Activated CD4-positive, alpha-beta T cell treated with anti-CD3 and anti-CD28 coated beads for 48 hours (primary cell): ENCODE measurements at regions not wholly inside any gene's neighbourhood (a gene's known extent, or its start where the extent isn't known, plus 50 kb on each side); places are given as distances from the start of the nearest gene placed in this dataset.

Experiments used
- DNase-seq: peaks from one replicate; pipeline ENCODE4 v3.0.0-alpha.2; 2020

DNA sequence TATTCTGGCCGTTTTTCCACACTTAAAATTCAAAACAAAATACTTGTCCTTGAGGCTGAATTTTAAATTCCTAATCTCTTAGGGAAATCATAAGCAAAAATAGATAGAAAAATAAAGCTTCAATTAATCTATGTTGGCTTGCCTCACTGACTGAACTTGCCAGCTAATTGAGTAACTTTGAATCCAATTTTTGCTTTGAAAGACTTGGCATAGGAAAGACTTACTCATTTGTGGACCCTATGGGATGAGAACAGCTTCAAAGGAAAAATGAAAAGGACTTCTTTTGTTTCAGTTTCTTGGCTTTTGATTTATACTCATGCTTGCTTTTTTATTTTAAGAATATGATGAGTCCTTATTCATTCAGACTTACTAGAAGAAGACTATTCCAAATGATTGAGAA lies 370.7 kb upstream of the RARB start:
- DNase-seq, result no peak

DNA sequence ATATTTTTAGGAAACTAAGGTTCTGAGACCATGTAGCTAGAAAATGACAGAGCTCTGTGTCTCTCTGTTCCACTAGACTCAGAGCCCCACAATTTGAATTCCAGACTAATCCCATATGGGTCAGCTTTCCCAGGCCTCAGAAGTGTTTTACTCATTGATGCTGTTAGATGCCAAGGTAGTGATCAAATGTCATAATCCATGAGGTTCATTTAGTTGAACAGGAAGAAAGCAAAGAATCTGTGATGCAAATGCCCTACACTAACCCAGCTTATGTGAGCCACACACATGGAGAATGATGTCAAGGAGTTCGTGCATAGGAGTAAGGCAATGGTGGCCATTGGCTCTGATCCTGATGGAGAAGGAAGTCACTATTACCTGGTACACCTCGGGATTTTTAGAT lies 363.4 kb upstream of the RARB start:
- DNase-seq, result no peak

DNA sequence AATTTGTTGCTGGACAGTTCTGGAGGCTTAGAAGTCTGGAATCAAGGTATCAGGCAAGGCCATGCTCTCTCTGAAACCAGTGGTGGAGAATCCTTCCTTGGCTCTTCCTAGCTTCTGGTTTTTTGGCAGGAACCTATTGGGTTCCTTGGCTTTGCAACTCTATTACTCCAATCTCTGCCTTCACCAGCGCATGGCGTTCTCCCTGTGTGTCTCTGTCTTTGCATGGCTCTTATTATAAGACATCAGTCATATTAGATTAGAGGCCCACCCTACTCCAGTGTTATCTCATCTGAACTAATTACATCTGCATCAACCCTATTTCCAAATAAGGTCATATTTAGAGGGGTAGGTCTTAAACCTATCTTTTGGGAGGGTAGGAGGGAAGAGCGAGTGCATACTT lies 358.1 kb upstream of the RARB start:
- no peak for DNase-seq

DNA sequence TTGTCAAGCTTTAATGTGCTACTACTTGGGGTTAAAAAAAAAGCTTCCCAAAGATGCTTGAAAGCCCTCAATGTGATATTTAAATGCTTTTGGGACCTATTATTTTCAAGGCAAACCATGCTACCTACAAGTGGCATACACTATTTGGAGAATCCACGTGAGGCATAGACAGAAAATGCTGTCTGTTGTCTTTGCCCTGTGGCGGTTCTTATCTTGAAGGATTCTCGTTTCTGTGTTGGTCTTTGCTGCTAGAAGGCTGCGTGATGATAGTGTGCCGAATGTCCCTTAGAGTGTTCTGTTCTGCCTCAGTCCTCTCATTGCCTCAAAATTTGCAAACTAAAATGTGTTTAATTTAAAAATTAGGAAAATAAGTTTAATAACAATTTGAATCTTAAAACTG lies 356.2 kb upstream of the RARB start:
- DNase-seq, result no peak

DNA sequence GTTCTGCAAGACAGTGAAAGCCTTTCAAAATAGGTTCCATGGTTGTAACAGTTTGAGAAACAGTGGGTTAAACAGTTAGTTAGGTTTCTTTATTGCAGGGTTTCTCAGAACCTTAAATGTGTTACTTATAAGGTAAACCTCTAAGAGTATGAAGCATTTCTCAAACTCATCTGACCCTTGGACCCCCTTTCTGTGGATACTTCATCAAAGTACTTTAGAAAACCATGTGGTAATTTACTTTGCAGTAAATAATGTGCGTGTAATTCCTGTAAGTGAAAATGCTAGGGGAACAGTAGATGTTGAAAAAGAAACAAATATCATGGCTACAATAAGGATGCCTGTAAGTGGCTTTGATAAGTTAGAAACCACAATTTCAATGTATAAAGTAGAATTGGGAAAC lies 354.6 kb upstream of the RARB start:
- DNase-seq, result no peak

DNA sequence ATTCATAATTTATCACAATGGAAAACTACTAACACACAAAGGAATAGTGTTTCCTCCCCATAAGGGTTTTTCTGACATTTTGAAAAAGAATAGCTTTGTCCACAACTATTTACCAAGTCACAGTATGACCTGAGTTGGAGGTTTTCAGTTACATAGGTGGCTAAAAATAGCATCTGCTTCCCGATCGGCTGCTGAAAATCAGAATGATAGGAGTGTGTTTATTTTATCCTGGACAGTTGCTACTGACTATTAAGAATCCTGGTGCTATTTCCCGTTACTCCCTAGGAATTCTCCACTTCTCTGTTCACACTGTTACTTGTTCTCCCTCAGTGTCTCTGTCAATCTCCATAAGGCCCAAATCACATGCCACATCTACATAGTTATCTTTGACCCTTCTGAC lies 353.9 kb upstream of the RARB start:
- DNase-seq, result no peak

DNA sequence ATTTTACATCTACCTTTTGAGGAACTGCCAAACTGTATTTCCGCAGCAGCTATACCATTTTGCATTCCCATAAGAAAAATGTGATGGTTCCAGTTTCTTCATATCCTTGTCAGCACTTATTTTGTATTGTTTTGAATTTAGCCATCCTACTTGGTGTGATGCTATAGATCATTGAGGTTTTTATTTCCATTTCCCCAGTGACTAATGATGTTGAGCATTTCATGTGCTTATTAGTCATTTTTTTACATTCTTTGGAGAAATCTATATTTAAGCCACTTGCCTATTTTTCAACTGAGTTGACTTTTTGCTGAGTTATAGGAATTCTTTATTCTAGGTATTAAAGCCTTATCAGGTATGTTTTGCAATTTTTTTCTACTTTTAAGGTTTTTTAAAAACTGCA lies 347.6 kb upstream of the RARB start:
- DNase-seq, result no peak

DNA sequence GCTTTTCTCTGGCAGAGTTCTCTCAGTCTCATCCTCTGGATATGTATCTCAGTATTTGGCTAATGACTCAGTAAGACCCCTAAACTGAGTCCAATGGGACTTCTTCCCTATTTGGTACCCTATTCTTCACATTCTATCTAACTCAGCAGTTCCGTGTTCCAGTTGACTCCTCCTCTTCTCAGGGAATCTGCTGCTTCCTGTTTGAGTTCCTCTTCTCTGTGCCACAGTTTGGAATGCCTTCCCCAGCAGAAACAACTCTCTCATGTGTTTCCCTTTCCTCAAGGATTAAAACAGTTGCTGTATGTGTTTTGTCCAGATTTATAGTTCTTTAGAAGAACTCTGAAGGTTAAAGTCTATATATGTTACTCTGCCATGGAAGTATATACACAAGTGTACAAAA lies 344.0 kb upstream of the RARB start:
- no peak for DNase-seq

DNA sequence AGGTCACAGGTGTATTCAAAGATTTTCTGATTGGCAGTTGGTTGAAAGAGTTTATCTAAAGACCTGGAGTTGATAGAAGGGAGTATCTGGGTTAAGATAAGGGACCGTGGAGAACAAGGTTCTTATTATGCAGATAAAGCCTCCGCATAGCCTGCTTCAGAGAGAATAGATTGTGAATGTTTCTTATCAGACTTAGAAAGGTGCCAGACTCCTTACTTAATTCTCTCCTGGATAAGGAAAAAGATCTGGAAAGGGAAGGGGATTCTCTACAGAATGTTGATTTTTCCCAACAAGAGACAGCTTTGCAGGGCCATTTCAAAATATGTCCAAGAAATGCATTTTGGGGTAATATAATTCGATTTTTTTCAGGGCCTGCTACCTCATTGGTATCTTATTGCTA lies 341.3 kb upstream of the RARB start:
- DNase-seq, result no peak

DNA sequence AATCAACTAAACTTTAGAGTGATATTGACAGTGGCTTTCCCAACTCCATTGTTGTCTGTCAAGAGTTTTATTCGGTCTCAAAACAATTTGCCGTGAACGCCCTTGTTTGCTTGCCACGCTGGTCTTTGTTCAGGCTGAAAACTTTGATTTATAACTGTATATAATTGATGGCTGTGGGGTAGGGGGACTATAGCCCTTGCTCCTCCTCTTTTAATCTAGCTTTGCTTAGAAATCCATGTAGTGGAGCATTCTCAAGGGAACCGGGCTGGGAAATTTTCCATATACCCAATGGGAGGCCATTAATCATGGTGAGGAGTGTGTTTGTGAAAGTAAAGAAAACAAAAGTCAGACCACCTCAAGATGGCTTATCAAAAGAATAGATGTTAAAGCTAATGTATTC lies 339.8 kb upstream of the RARB start:
- DNase-seq, result no peak

DNA sequence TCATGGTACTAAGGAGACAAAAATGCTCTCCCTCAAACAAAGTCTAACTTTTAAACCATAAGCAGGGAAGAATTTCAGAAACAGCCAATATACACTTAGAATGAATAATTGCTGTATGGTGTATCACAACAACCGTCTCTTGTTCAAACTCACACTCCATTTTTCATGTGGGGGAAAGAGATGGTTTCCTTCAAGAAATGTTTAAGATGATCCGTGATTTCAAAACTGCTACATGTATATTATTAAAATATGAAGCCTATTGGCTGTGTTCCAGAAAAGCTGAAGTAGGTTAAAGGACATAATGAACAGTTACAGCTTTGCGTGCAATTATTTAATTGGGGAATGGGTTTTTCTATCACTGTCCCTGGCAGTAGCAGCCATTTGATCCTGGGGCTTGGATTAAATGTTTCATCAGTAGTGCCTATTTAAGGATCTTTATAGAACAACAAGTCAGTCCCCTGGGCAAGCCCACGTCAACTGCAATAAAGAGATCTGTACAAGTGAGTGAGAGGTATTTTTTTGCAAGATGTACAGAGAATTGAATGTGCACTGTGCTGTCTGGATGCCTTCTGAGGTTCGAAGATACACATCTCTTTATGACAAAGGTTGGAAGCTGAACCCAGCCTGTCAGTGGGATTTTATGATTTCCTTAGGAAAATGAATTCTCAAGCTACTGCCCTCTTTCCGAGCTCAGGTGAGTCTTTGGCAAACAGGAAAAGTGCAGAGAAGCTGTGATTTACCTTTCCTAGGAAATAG lies 337.2 kb upstream of the RARB start:
- no peak for DNase-seq

DNA sequence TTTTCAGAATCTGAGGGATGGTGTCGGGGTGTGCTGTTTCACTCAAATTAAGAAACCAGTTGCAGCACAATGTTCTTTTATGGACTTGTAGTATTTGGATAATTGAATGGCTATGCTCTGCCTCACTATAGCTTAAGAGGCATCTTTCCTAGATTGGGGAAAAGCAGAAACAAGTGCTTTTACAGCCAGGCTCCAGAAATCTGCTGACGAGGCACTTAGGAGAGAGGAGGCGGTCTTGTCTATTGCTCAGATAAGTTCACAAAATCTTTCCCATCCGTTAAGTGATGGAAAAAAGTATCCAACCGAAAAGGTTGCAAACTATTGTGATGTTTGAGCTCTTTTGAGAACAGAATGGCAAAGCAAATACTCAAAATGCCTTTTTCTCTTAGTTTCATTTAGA lies 336.1 kb upstream of the RARB start:
- DNase-seq, result no peak

DNA sequence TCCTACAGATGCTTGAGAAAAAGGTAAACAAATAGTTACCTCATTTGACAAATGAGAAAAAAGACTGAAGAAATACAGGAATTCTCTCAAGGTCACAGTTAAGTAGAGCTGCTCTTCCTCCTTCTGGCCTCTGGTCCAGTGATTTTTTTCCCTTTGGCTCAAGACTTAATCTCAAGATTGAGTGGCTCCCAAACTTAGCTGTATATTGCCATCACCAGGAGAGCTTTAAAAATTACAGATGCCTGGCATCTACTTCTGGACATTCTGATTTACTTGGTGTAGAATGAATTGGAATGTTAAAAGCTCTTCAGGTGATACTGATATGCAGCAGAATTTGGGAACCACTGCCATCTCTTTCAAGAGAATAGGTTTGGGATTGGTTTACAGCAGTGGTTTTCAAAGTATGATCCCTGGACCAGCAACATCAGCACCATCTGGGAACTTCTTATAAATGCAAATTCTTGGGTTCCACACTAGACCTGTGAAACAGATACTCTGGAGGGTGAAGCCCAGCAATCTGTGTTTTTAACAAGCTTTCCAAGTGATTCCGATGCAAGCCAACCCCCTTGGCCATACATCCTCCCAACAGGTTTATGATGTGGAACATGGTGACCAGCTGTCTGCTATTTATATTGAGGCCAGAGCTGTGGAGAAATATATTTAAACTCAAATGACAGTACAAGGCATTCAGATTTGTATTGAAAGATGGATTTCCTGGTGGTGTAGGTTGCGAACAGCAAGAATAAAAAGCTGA lies 333.0 kb upstream of the RARB start:
- no peak for DNase-seq

DNA sequence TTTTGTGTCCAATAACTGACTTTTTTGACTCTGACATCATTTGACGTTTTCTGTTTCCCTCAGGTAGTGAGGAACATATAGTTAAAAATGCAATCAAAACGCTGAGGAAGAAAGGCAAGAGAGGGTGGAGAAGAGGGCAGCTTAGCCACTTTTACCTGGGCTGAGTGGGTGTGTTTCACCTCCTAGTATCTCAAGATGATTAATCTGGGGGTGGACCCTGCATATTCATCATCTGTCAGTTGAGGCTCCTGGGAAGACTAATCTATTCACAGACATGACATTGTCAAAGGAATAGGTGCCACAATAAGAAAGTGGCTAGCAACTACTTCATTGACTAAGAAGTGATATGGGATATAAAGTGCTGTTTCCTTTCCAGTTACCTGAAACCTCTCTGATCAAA lies 331.5 kb upstream of the RARB start:
- no peak for DNase-seq

DNA sequence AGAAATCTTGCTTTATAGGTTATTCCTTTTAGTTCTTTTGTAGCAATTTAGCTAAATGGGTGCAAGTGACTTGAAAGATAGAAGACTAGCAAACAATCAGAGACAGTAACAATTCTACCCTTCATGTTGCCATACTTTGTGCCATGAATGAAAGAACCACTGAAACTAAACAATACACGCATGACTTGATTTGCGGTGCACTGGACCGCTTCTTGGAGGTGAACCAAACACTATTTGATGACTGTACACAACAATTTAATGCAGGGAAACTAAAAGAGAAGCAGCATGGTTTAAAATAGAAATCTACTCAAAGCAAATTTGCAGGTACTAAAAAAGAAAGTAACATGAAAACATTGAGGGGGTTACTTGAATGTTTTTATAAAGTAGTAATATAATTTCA lies 331.0 kb upstream of the RARB start:
- DNase-seq, result no peak

DNA sequence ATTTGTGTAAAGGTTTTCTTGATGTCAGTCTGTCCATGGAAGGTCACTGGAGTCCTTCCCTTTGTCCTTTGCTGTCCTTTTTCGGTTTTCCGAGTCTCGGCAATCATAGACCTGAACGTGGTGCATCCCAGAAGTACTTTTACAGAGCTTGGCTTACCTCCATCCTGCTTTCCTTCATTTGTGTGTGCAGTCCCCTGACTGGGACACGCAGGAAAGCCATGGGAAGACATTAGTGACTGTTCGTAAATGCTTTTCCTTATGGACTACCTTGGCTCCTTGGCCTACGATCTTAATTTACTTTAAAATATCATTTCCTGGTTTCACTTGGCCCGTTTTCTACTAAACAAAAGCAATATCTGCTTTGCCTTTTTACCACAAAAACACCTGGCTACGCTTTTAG lies 328.4 kb upstream of the RARB start:
- no peak for DNase-seq

DNA sequence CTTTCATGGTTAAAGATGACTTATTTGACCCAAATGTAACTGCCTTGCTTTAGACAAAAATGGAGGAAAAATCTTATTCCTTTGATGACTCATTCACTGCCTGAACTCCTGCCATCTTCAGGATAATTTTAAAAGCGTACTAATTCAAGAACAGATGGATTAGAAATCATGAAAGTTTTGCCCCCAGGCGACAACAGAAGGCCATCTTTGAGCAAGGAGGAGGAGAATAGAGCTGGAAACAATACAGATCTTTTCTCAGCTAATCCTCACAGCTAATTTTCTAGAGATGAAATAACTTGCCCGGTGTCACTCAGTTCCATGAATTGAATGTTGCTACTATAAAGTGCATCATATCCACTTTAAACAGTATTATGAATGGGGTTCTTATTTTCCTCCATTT lies 324.7 kb upstream of the RARB start:
- no peak for DNase-seq

DNA sequence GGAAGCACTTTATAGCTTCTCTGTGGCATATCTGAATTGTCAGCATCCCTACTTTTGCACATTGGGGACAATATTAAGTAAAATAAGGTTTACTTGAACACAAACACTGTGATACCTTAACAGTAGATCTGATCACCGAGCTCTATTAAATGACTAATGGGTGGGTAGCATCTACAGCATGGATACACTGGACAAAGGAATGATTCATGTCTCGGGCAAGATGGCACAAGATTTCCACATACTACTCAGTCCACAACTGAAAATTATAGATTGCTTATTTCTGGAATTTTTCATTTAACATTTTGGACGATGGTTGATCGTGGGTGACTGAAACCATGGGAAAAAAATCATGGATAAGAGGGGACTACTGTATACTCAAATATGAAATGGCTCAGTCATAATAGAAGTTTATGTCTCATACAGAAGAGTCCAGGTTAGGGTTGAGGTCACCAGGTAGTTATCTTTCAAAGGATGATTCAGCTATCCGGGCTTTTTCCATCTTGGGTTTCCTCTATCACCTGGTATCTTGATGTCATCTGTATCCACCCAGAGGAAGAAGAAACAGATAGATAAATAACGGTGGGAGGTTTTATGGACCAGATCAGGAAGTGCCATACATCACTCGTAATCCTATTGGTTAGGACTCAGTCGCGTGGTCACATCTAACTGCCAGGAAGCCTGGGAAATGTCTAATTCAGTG lies 320.0 kb upstream of the RARB start:
- DNase-seq, result no peak

DNA sequence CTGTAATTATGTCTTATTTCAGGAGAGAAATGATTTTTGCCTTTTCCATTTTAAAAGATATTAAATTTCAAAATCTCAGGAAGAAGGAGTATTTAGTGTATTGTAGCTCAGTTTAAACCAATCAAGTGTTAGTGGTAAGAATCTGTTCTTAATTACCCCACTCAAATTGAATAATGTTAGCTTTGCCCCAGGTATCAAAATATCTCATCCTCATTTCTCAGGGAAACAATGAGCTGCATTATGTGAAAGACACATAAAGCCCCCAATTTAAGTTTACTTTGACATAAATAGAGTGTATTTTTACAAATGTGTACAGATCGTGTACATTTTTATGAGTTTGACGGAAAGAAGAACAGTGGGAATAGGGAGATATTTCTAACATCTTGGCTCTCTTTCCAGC lies 317.4 kb upstream of the RARB start:
- no peak for DNase-seq

DNA sequence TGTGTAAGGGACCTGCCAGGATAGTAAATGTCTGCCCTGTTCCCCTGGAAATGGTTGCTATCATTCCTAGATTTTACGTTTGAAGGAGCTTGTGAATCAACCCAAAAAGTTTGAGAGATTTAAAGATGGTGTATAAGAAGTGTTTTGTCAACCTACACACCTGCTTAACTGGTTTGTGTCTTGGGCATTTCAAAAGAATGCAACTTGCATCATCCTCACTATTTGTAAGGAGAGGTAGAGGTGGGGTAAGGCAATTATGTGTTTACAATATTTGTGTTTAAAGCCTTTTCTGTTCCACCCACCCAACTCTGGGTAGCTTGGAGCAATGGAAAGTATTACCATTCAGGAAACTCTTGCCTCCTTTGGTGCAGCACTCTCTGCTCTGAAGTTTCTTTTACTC lies 314.2 kb upstream of the RARB start:
- DNase-seq, result no peak

DNA sequence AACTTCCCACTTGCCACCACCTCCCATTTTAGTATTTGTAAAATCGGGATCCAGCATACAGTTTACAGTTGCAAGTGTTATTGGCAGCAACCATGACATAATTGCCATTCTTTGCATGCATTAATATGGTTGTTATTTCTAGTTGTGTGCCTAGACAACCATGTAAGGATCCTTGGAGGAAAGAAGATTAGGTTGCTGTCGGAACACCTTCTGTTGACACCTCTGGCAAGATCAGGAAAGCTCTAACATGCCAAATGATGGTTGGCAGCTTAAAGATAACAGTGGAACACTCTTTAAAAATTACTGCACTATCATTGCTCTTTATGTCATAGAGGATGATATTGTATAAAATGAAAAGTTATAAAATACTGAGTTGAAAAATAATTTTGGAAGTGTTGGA lies 313.5 kb upstream of the RARB start:
- no peak for DNase-seq

DNA sequence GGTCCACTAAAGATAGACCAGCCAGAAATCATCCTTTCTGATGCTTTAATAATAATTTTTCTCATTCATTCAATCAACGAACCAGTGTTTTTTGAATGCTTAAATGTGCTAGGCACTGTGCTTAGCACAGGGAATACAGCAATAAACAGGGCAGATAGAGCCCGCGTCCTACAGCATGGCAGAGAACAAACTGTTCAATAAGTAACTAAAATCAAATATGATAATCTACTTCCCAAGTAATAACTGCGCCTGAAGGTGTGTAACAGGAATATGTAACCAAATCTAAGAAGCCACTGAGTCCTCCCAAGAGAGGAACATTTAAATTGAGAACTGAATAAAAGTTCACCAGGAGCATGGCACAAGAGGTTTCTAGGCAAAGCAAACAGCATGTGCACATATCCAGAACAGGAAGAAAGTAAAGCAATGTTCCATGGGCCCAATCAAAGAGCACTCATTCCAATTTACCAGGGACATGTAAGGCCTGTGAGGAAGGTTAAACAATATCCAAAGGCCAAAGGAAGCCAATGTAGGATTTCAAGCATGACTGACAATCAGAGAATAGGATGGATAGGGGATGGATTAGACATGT lies 311.0 kb upstream of the RARB start:
- no peak for DNase-seq

DNA sequence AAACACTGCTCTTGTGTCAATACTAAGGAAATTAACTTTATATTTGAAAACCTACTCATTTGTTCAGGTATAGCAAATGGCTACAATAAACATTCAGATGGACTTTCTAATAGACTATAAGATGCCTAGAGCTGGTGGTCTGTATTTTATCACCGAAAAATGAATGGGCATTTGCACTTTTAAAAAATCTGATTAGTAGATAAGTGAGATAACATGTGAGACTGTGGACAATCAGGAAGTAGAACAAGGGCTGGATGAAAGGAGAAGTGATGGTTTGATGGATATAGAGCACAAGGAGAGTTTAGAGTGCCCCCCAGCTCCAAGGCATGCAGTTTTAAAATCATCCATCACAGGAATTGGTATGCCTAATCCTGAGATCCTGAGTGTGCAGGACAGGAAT lies 308.4 kb upstream of the RARB start:
- no peak for DNase-seq

DNA sequence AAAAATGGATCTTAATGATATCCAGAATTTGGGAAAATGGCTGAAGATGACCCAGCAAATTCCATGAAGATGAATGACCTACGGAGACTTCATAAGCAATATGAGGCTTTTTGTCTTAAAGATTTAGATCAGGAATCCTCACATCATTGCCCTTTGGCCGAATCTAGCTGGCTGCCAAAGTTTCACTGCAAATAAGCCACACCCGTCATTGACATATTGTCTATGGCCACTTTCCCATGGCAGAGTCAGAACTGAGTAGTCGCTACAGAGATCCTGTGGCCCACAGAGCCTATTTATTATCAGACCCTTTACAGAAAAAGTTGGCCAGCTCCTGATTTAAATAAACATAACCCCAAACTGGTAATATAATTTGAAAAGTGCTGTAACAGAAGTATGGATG lies 307.4 kb upstream of the RARB start:
- DNase-seq, result no peak
